H4 (cell line): ENCODE measurements at regions not wholly inside any gene's neighbourhood (a gene's known extent, or its start where the extent isn't known, plus 50 kb on each side); places are given as distances from the start of the nearest gene placed in this dataset.
"Not testable (repeated sequence)": the region's sequence is repeated elsewhere in the genome, so short reads cannot be mapped to it uniquely, and the experiment has no call there.

Experiments used
- DNase-seq: peaks from one replicate; pipeline ENCODE4 v3.0.0-alpha.2; 2015; ENCODE audit warnings: low spot score

DNA sequence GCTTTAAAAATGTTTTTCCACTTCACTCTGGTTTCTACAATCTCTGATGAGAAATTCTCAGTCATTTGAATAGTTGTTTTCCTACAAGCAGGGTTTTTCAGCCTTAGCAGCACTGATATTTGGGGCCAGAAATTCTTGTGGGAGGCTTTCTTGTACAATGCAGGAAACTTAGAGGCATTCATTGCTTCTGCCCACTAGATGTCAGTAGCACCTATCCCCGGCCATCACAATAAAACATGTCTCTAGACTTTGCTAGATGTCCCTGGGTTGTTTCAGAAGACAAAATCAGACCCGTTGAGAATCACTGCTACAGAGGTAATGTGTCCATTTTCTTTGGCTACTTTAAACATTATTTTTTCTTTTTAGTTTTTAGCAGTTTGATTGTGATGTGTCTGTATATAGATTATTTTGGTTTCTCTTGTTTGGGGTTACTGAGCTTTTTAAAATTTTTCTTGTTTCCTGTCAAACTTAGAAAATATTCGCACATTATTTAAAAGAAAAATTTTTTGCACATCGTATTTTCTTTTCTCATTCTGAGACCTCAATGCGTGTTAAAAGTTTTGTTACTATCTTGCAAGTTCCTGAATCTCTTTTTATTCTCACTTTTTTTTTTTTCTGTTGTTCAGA is 60.8 kb upstream of the CCDC179 start:
- peak; percentile 77 for DNase-seq

DNA sequence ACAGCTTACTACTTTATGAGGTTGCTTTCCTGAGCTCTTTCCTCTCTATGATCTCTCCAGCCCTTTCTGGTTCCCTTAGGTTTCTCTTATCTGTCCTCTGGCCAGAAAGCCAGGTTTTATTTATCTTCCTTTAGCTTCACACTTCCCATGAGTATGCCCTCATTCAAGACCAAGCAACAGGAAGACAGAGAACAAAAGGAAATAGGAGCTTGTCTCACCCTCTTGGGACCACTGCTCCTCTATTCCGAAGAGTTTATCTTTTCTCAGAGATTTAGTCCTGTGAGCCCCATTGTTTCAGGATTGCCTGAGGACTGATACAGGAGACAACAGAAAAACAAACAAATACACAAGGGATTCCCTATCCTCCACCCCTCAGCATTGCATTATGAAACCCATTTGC is 62.4 kb upstream of the CCDC179 start:
- DNase-seq, result no peak

DNA sequence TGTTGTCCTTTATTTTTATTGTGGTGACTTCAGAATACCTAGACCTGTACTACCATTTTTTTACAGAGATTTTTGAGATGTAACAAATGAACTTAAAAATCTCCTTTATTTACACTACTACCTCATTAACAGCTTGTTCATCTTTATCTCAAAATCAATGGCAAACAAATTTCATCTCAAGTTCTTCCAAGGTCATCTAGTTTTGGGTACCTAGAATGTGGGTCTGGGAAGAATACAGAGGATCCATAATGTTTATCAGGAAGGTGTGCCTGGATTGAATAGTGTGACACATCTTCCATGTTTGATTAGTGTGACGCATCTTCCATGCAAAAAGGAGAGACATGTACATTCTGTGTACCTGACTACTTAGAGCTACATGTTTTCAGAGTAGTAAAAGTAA is 63.3 kb upstream of the CCDC179 start:
- DNase-seq, result no peak

DNA sequence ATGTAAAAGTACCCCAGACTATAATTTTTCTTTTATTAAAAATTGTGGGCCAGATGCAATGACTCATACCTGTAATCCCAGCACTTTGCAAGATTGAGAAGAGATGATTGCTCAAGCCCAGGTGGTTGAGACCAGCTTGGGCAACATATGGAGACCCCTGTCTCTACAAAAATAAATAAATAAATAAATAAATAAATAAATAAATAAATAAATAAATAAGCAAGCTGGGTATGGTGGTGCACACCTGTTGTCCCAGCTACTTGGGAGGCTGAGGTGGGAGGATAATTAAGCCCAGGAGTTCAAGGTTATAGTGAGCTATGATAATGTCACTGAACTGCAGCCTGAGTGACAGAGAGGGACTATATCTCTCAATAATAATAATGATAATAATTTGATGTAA is 66.1 kb upstream of the CCDC179 start:
- DNase-seq, result no peak

DNA sequence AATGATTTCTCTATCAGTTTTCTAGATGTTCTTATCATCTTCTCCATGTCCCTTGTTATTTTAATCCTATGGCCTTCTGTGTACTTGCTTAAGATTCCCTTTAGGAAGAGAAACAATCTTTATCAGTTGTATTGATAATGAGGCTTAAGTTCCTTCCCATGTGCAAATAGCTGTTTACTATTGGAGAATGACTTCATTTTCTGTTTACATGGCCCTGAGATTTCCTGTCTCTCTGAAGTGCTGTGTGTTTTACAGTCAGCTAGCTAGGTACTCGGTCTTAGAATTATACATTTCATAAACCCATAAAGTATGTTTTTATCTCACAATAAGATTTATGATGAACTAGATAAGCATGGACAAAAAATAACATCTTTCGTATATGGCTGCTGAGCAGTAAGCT is 67.5 kb upstream of the CCDC179 start:
- no peak for DNase-seq

DNA sequence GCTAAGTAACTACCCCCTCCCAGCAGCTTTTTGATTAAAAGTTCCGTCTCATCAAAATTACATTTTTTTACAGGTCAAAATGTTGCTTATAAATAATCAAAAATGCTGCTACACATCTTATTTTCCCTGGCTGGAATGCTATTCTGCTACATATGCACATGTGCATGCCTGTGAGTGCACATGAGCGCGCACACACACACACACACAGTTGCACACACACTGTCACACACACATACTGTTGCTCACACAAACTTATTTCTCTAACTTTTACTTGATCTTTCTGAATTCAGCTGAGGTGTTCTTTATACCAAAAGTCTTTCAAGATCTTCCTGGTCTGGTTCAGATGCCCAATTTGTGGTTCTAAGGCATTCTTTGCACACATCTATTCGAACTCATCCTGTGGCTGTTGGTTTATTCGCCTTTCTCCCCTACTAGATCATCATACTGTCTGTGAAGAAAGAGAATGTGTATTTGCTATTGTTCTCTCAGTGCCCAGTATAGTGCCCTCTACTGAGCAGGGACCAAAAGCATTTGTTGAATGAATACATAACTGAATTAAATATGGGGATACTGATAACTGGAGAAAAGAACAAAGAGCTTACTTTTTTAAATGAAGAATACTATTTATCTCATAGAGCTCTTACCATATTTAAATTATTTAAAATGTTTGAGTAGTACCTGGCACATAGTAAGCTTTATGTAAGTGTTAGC is 68.1 kb upstream of the CCDC179 start:
- no peak for DNase-seq

DNA sequence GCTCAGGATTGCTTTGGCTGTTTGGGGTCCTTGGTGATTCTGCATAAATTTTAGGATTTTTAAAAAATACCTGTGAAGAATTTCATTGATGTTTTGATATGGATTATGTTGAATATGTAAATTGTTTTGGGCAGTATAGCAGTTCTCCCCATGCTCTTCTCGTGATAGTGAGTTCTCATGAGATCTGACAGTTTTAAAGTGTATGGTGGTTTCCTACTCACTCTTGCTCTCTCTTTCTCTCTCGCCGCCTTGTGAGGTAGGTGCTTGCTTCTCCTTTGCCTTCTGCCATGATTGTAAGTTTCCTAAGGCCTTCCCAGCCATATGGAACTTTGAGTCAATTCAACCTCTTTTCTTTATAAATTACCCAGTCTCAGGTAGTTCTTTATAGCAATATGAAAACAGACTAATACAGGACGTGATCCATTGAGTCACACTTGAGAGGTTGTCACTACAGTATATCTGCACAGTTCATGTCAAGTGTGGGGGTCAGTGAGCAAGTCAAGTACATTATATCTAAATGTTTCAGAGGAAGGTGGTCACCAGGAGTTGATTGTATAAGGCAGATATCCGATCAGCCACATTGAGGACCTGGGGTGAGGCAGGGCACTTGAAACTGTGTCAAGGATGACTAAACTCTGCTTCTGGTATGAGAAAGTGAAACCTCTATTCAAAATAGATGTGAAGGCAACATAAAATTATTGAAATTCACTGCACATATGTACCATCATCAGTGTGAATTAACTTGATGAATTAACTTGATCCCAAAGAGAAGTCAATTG is 70.7 kb upstream of the CCDC179 start:
- no peak for DNase-seq

DNA sequence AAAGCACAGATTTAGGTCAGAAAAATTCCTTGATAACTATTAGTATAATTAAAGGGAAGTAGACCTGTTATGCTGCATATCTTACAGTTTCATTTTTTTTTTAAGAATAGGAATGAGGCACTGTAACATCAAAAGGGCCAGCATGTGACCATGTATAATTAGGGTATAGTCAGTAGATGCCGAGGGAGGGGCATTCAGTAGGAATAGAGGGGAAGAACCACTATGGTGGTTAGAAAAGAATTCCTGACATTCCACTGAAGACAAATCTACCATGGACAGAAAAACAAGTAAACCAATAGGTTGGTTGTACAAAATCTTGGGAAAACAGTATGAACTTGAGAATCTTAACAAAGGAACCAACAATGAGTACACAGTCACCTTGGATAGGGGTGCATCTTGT is 78.4 kb upstream of the CCDC179 start:
- DNase-seq, result no peak

DNA sequence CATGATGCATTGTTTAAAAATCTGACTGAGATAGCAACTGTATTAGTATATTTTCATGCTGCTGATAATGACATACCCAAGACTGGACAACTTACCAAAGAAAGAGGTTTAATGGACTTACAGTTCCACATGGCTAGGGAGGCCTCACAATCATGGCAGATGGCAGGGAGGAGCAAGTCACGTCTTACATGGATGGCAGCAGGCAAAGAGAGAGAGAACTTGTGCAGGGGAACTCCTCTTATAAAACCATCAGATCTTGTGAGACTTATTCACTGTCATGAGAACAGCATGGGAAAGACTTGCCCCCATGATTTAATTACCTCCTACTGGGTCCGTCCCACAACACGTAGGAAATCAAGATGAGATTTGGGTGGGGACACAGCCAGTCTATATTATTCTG is 81.3 kb upstream of the CCDC179 start:
- DNase-seq, result not testable (repeated sequence)

DNA sequence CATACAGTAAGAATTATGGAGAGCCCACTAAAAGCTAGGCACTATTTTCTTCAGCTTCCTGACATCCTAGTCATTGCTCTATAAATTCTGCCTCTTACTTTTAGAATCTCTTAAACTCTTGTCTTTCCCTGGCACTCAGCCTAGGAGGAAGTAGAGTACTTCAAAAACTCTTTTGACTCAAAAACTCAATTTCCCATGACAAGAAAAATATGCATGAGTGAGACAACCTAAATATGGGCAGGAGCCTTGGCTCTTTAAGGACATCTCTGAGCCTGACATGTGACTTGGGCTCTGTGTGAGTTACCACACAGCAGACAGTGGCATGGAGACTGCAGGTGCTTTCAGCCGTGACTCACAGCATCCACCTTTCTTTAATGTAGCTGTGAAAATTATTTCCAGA is 97.5 kb upstream of the CCDC179 start:
- DNase-seq, result no peak

DNA sequence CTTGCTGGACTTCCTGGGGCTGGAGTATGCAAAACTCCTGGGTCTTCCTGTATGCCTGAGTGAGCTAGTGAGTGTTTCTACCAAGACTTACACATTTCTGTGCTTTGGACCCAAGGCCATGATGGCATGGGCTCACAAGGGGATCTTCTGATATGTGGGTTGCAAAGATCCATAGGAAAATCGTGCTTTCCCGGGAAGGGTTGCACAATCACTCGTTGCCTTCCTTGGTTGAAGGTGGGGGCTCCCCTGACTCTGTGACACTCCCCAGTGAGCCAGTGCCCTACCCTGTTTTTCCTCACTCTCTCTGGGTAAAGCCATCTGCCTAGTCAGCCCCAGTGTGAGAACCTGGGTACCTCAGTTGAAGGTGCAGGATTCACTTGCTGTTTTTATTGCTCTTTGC is 114.0 kb upstream of the CCDC179 start:
- no peak for DNase-seq

DNA sequence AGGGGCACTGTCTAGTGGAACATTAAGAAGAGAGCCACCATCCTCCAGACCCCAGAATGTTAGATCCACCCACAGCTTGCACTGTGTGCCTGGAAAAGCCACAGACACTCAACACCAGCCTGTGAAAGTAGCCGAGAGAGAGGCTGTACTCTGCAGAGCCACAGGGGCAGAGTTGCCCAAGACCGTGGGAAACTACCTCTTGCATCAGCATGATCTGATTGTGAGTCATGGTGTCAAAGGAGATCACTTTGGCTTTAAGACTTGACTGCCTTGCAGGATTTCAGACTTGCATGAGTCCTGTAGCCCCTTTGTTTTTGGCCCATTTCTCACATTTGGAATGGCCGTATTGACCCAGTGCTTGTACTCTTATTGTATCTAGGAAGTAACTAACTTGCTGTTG is 115.9 kb upstream of the CCDC179 start:
- peak; percentile 80 for DNase-seq

DNA sequence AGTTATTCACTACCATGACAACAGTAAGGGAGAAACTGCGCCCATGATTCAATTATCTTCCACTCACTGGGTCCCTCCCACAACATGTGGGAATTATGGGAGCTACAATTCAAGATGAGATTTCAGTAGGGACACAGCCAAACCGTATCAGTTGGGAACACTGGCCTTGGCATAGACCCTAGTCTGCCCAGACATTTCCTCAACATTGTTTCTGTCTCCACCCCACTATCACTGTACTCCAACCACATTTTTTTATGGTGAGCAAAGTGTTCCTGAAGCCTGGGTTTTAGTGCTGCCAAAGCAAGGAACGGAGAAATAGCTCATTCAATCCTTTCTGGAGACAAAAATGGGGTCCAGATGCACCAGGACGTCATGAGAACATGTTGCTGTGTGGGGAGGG is 122.6 kb upstream of the CCDC179 start:
- DNase-seq, result no peak

DNA sequence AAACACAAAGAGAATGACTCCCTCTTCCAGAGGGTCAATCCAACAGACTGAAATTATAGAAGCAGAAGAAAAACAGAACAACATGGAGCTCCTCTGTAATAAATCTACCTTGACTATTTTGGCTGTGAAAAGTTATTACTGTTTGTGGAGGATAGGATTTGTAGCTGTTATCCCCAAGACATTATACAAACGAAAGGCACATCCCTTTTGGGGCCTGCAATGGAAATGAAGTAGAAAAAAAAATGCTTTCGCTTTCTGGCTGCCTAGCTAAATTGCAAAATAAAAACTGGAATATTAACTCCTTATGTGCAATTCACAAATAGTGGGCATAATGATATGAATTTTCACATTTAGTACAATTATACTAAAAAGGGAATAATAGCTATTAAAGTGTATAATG is 123.8 kb upstream of the CCDC179 start:
- no peak for DNase-seq

DNA sequence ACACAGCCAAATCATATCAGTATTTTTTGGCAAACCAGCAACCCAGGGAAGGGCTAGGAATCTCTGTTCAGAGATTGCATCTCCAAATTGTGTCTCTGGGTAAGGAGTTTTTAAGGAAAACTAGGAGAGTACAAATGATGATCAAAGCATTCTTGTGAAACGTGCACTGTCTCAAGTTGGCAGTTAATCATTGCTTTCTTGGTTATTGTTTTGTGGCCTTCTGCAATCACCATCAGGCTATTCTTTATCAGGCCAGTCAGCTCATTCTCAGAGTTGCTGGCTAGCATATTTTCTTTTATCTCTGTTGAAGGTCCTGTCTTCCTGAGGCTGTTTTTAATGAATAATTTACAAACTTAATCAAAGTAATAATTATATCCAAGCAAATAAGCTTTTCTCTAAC is 129.1 kb upstream of the CCDC179 start:
- DNase-seq, result no peak

DNA sequence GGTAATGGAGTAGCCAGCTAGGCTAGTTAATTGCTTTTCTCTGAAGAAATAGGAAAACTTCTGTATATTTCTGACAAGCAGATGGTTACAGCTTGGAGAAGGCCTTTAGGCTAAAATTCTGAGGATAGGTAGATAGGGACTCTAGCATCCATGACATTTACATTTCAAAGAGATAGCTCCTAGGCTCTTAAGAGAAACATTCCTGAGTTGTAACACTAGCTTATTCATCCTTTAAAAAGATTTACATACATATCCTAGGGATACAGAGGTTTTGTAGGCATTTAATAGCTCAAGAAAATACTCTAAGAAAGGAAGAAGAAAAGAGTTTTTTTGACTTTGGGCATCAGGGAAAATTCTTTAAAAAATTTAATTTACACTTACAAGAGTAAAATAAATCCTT is 130.9 kb upstream of the CCDC179 start:
- no peak for DNase-seq

DNA sequence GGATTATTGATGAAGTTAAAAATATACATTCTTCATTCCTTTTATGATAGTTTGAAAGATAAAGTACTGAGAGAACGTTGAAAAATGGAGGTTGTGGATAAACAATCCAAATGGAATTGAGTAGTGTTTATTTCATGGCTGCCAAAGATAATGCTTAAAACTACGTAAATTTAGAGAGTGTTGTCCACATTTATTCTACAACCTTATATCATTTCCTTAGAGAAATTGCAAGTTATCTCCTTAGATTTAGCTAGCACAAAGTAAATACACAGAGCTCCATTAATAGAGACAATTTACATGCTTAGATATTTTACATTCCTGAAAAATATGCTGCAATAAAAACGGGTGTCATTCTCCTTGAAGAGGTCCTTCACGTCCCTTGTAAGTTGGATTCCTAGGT is 146.5 kb upstream of the CCDC179 start:
- no peak for DNase-seq

DNA sequence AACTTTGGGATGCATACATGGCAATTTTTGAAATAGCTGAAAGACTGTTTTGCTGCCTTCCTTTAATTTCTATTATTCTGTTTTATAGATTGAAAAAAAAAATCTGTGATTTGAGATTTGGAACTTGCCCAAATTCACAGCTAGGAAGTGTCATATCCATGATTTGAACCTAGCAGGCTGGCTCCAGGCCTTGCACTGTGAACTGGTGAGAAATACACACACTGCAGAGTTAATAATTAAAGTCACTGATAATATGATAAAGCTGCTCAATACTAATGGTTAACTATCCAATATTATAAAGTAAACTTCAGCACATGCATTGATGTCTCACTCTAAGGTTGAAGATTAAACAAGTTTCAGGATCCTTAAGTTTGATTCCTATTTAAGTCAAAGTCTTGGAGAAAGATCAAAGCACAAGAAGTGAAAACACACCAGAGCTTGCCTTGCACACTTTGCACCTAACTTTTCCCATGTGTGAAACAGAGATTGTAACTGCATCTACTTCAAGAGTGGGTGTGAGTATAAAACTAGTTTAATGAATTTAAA is 150.6 kb upstream of the CCDC179 start:
- no peak for DNase-seq

DNA sequence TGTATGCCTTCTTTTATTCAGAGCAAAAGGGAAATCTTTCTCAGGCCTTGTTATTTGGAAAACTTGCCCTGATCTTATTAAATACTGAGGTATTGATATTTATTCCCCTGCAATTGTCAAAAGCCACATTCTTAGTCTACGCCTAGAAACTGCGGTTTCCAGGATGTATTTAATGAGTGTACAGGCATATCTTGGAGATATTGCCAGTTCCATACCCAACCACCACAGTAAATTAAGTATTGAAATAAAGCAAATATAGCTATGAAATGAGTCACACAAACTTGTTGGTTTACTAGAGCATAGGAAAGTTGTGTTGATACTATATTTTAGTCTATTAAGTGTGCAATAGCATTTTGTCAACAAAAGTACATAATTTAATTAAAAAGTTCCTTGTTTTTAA is 152.7 kb upstream of the CCDC179 start:
- DNase-seq, result no peak

DNA sequence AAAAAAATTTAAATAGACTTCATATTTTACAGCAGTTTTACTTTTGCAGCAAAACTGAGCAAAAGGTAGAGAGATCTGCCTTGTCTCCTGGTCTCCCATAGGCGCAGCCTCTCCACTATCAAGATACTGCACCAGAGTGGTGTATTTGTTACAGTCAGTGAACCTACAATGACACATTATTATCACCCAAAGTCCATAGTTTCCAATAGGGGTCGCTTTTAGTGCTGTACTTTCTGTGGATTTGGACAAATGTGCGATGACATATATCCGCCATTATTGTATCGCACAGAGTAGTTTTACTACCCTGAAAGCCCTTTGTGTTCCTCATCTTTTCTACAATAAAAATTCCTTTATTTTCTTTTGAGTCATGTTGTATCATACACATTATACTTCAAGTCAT is 153.2 kb upstream of the CCDC179 start:
- no peak for DNase-seq

DNA sequence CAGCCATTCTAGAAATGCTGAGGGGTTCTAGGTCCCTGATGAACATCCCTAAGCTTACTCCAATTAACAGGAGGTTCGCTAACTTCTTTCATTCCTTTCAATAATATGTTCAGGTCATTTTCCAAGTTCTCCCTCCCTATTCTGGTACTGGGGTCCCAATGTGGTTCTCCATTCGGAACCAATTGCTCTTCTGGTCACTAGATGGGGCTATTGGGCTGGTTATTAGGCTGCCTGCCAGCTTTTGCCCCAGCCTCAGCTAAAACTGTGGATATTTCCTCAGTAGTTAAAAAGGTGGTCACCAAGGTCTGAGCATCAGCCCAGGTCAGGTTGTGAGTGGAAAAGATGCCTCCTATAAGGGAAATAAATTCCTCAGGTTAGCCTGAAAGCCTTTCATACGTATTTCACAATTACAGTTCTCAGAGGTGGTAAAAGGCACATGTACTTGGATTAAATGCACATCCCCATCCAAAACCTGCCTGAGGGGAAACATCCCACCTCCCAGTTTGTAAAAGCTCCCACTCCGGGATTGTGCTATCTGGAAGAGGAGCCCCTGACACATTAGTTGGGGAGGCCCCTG is 161.1 kb upstream of the CCDC179 start:
- DNase-seq, result peak; percentile 54

DNA sequence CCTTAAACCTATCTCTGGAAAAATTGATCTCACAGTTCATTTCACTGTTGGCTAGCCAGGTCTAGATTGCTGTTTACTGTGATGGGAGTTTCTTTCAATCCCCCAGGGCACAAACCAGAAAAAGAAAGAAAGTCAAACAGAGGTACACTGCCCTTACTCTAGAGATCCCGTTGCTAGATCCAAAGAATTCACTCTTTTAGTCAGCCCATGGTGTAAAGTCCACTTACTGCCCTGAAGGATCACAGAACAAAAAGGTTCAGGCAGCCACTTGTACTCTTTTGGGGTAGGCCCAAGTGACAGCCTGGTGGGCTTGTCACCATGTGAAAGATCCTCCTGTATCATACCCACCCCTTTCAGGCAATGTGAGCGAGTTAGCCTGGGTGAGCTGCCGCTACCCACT is 162.6 kb upstream of the CCDC179 start:
- no peak for DNase-seq

DNA sequence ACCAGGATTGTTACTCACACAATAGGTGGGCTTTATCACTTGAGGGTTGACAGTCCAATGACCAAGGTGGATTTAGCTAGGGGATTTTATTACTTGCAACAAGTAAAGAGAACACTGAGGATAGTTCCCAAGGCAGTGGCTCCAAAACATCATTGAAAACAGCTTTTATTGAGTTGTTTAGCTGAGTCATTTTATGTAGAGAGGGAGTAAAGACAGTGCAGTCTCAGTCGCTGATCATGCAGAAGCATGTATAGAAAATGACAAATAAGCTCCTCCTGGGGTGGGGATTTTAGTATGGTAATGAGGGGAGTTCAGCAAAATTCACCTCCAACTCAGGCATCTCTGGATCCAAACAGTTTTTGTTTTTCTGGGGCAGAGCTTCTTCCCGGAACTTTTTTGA is 163.0 kb upstream of the CCDC179 start:
- no peak for DNase-seq
